GM21526 (cell line): ENCODE measurements at regions not wholly inside any gene's neighbourhood (a gene's known extent, or its start where the extent isn't known, plus 50 kb on each side); places are given as distances from the start of the nearest gene placed in this dataset.
A peak's percentile ranks its signal among the peaks of the same experiment; 100 is the strongest.

Source experiments
- ATAC-seq: cut with Tn5 transposase; IDR thresholded peaks from one replicate; pipeline ENCODE4 v1.9.1; 2021; ENCODE audit warnings: moderate library complexity; ENCODE audit not compliant: unreplicated experiment, low FRiP score

- ATAC-seq: no peak
Observed at GRCh38 chr11:15481871-15482270, 367.1 kb downstream of the INSC start.

- peak; percentile 79 for ATAC-seq
Observed at GRCh38 chr11:15483205-15483604, 368.5 kb downstream of the INSC start.

- no peak for ATAC-seq
Observed at GRCh38 chr11:15484398-15484797, 369.7 kb downstream of the INSC start.

- no peak for ATAC-seq
Observed at GRCh38 chr11:15485432-15485831, 370.7 kb downstream of the INSC start.

- ATAC-seq: no peak
Observed at GRCh38 chr11:15489281-15489680, 374.6 kb downstream of the INSC start.

- ATAC-seq: no peak
Observed at GRCh38 chr11:15490535-15490934, 375.8 kb downstream of the INSC start.

GRCh38 chr11:15493066-15493465 lies 378.3 kb downstream of the INSC start:
- no peak for ATAC-seq

GRCh38 chr11:15493921-15494620 lies 379.3 kb downstream of the INSC start:
- ATAC-seq: no peak

GRCh38 chr11:15494740-15495139 lies 380.0 kb downstream of the INSC start:
- ATAC-seq: no peak

- no peak for ATAC-seq
Observed at GRCh38 chr11:15495462-15495861, 380.7 kb downstream of the INSC start.

- no peak for ATAC-seq
Observed at GRCh38 chr11:15497366-15497765, 382.6 kb downstream of the INSC start.

- ATAC-seq: no peak
Observed at GRCh38 chr11:15499674-15500073, 385.0 kb downstream of the INSC start.

- no peak for ATAC-seq
Observed at GRCh38 chr11:15500643-15501042, 385.9 kb downstream of the INSC start.

GRCh38 chr11:15501566-15501965 lies 386.8 kb downstream of the INSC start:
- ATAC-seq: no peak

- ATAC-seq: no peak
Observed at GRCh38 chr11:15505155-15505554, 390.4 kb downstream of the INSC start.

GRCh38 chr11:15507592-15507991 lies 392.9 kb downstream of the INSC start:
- ATAC-seq: no peak

GRCh38 chr11:15509082-15509481 lies 394.4 kb downstream of the INSC start:
- no peak for ATAC-seq

- ATAC-seq: peak; percentile 68
Observed at GRCh38 chr11:15519124-15519791, 404.5 kb downstream of the INSC start.

- ATAC-seq: no peak
Observed at GRCh38 chr11:15519911-15520310, 405.2 kb downstream of the INSC start.

GRCh38 chr11:15523543-15523942 lies 408.8 kb downstream of the INSC start:
- ATAC-seq: no peak

- ATAC-seq: no peak
Observed at GRCh38 chr11:15525582-15525981, 410.9 kb downstream of the INSC start.

- no peak for ATAC-seq
Observed at GRCh38 chr11:15526032-15526431, 411.3 kb downstream of the INSC start.
